ENCODE measurements at regions not wholly inside any gene's neighbourhood (a gene's known extent, or its start where the extent isn't known, plus 50 kb on each side); places are given as distances from the start of the nearest gene placed in this dataset.

GRCh38 chr11:133659538-133660201 is 127.4 kb upstream of the OPCML start:
- TF ChIP-seq TAF1 (IDR thresholded peaks at IDR 0.05; ENCODE audit: low read depth), result no peak
- no peak for TF ChIP-seq EZH2 (IDR thresholded peaks at IDR 0.05; ENCODE audit: borderline replicate concordance, insufficient read depth, low read length, poor library complexity, severe bottlenecking)

All from neural cell (in vitro differentiated cells).